ENCODE measurements at regions not wholly inside any gene's neighbourhood (a gene's known extent, or its start where the extent isn't known, plus 50 kb on each side); places are given as distances from the start of the nearest gene placed in this dataset.

DNA sequence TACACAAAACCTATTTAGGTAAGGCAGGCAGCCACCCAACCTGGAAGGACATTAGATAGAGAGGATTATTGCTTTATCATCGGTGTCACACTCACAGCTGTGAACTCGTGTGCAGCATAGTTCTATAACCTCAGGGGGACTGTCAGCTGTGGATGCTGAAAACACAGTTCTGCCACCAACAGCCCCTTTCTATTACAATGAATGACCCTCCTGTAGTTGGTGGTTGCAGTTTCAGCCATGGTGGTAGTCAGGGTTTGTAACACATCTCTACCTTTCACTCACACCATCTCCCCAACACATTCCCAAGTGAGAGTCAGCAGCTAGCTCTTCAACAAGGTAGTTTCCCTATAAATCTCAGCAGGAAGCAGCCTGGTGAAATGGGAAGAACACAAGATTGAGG lies 136.8 kb downstream of the ZC3H11B start:
- TF ChIP-seq, protein P1, sequence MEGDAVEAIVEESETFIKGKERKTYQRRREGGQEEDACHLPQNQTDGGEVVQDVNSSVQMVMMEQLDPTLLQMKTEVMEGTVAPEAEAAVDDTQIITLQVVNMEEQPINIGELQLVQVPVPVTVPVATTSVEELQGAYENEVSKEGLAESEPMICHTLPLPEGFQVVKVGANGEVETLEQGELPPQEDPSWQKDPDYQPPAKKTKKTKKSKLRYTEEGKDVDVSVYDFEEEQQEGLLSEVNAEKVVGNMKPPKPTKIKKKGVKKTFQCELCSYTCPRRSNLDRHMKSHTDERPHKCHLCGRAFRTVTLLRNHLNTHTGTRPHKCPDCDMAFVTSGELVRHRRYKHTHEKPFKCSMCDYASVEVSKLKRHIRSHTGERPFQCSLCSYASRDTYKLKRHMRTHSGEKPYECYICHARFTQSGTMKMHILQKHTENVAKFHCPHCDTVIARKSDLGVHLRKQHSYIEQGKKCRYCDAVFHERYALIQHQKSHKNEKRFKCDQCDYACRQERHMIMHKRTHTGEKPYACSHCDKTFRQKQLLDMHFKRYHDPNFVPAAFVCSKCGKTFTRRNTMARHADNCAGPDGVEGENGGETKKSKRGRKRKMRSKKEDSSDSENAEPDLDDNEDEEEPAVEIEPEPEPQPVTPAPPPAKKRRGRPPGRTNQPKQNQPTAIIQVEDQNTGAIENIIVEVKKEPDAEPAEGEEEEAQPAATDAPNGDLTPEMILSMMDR (IDR thresholded peaks at IDR 0.05) = no peak
- TF ChIP-seq NPAS2 (CRISPR knock-in tag; IDR thresholded peaks at IDR 0.05; ENCODE audit: borderline replicate concordance) = no peak
- TF ChIP-seq JUN (IDR thresholded peaks at IDR 0.05) = no peak

All from A549 (cell line).